ENCODE measurements at regions not wholly inside any gene's neighbourhood (a gene's known extent, or its start where the extent isn't known, plus 50 kb on each side); places are given as distances from the start of the nearest gene placed in this dataset.

DNA sequence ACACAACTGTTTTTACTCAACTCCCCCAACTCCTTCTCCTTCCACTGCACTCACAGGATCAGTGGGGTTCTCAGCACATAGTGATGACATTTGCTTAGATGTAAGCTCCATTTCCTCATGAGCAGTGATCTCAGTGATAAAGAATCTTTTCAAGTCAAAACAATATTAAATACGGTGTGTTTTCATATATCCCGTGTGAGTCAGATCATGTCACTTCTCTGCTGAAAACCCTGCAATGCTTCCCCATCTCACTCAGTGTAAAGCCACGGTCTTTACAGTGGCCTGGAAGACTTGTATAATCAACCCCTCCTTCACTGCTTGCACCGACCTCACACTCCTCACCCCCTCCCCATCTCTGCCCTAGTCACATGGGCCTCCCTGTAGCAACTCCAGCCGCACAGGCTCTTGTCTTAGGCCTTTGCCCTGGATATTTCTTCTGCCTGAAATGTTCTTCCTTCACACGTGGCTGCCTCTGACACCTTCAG lies 149.7 kb upstream of the ARHGAP5 start (continued):
- TF ChIP-seq ZNF433 (tag by site-specific recombination; IDR thresholded peaks at IDR 0.05; ENCODE audit: low read depth) (no peak), ZNF600 (tag by site-specific recombination; IDR thresholded peaks at IDR 0.05) (peak; percentile 78), ZNF223 (tag by site-specific recombination; IDR thresholded peaks at IDR 0.05) (no peak), KLF16 (tag by site-specific recombination; IDR thresholded peaks at IDR 0.05) (no peak), ZNF114 (tag by site-specific recombination; IDR thresholded peaks at IDR 0.05) (no peak), ZNF747 (tag by site-specific recombination; IDR thresholded peaks at IDR 0.05) (no peak), MZF1 (tag by site-specific recombination; IDR thresholded peaks at IDR 0.05; ENCODE audit: borderline replicate concordance) (no peak), EGR2 (tag by site-specific recombination; IDR thresholded peaks at IDR 0.05; ENCODE audit: low read depth) (no peak), ZNF214 (tag by site-specific recombination; IDR thresholded peaks at IDR 0.05; ENCODE audit: borderline replicate concordance) (no peak), ZNF133 (tag by site-specific recombination; IDR thresholded peaks at IDR 0.05) (no peak), SALL2 (tag by site-specific recombination; IDR thresholded peaks at IDR 0.05; ENCODE audit: borderline replicate concordance) (no peak), ZNF366 (tag by site-specific recombination; conservative IDR thresholded peaks at IDR 0.05) (0 out of 2 replicates have a peak, but pooled peaks have one; percentile 55), ZNF394 (tag by site-specific recombination; IDR thresholded peaks at IDR 0.05; ENCODE audit: borderline replicate concordance) (no peak), ZNF423 (tag by site-specific recombination; IDR thresholded peaks at IDR 0.05) (no peak), ZNF473 (tag by site-specific recombination; IDR thresholded peaks at IDR 0.05) (no peak), TRIM28 (IDR thresholded peaks at IDR 0.05; ENCODE audit: borderline replicate concordance, low read length) (no peak), ZNF416 (tag by site-specific recombination; IDR thresholded peaks at IDR 0.05) (no peak)
- TF ChIP-seq, protein P1, sequence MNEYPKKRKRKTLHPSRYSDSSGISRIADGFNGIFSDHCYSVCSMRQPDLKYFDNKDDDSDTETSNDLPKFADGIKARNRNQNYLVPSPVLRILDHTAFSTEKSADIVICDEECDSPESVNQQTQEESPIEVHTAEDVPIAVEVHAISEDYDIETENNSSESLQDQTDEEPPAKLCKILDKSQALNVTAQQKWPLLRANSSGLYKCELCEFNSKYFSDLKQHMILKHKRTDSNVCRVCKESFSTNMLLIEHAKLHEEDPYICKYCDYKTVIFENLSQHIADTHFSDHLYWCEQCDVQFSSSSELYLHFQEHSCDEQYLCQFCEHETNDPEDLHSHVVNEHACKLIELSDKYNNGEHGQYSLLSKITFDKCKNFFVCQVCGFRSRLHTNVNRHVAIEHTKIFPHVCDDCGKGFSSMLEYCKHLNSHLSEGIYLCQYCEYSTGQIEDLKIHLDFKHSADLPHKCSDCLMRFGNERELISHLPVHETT (tag by site-specific recombination; IDR thresholded peaks at IDR 0.05): peak; percentile 37; the same call in 1 of the 2 replicates
- TF ChIP-seq, protein P2, sequence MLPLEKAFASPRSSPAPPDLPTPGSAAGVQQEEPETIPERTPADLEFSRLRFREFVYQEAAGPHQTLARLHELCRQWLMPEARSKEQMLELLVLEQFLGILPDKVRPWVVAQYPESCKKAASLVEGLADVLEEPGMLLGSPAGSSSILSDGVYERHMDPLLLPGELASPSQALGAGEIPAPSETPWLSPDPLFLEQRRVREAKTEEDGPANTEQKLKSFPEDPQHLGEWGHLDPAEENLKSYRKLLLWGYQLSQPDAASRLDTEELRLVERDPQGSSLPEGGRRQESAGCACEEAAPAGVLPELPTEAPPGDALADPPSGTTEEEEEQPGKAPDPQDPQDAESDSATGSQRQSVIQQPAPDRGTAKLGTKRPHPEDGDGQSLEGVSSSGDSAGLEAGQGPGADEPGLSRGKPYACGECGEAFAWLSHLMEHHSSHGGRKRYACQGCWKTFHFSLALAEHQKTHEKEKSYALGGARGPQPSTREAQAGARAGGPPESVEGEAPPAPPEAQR (tag by site-specific recombination; IDR thresholded peaks at IDR 0.05): no peak
- TF ChIP-seq, protein P3, sequence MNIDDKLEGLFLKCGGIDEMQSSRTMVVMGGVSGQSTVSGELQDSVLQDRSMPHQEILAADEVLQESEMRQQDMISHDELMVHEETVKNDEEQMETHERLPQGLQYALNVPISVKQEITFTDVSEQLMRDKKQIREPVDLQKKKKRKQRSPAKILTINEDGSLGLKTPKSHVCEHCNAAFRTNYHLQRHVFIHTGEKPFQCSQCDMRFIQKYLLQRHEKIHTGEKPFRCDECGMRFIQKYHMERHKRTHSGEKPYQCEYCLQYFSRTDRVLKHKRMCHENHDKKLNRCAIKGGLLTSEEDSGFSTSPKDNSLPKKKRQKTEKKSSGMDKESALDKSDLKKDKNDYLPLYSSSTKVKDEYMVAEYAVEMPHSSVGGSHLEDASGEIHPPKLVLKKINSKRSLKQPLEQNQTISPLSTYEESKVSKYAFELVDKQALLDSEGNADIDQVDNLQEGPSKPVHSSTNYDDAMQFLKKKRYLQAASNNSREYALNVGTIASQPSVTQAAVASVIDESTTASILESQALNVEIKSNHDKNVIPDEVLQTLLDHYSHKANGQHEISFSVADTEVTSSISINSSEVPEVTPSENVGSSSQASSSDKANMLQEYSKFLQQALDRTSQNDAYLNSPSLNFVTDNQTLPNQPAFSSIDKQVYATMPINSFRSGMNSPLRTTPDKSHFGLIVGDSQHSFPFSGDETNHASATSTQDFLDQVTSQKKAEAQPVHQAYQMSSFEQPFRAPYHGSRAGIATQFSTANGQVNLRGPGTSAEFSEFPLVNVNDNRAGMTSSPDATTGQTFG (tag by site-specific recombination; IDR thresholded peaks at IDR 0.05; ENCODE audit: borderline replicate concordance): no peak
- TF ChIP-seq, protein P4, sequence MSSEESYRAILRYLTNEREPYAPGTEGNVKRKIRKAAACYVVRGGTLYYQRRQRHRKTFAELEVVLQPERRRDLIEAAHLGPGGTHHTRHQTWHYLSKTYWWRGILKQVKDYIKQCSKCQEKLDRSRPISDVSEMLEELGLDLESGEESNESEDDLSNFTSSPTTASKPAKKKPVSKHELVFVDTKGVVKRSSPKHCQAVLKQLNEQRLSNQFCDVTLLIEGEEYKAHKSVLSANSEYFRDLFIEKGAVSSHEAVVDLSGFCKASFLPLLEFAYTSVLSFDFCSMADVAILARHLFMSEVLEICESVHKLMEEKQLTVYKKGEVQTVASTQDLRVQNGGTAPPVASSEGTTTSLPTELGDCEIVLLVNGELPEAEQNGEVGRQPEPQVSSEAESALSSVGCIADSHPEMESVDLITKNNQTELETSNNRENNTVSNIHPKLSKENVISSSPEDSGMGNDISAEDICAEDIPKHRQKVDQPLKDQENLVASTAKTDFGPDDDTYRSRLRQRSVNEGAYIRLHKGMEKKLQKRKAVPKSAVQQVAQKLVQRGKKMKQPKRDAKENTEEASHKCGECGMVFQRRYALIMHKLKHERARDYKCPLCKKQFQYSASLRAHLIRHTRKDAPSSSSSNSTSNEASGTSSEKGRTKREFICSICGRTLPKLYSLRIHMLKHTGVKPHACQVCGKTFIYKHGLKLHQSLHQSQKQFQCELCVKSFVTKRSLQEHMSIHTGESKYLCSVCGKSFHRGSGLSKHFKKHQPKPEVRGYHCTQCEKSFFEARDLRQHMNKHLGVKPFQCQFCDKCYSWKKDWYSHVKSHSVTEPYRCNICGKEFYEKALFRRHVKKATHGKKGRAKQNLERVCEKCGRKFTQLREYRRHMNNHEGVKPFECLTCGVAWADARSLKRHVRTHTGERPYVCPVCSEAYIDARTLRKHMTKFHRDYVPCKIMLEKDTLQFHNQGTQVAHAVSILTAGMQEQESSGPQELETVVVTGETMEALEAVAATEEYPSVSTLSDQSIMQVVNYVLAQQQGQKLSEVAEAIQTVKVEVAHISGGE (tag by site-specific recombination; conservative IDR thresholded peaks at IDR 0.05; ENCODE audit: low read depth): no peak
- TF ChIP-seq, protein P5, sequence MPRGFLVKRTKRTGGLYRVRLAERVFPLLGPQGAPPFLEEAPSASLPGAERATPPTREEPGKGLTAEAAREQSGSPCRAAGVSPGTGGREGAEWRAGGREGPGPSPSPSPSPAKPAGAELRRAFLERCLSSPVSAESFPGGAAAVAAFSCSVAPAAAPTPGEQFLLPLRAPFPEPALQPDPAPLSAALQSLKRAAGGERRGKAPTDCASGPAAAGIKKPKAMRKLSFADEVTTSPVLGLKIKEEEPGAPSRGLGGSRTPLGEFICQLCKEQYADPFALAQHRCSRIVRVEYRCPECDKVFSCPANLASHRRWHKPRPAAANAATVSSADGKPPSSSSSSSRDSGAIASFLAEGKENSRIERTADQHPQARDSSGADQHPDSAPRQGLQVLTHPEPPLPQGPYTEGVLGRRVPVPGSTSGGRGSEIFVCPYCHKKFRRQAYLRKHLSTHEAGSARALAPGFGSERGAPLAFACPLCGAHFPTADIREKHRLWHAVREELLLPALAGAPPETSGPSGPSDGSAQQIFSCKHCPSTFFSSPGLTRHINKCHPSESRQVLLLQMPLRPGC (tag by site-specific recombination; IDR thresholded peaks at IDR 0.05): no peak
- TF ChIP-seq, protein P6, sequence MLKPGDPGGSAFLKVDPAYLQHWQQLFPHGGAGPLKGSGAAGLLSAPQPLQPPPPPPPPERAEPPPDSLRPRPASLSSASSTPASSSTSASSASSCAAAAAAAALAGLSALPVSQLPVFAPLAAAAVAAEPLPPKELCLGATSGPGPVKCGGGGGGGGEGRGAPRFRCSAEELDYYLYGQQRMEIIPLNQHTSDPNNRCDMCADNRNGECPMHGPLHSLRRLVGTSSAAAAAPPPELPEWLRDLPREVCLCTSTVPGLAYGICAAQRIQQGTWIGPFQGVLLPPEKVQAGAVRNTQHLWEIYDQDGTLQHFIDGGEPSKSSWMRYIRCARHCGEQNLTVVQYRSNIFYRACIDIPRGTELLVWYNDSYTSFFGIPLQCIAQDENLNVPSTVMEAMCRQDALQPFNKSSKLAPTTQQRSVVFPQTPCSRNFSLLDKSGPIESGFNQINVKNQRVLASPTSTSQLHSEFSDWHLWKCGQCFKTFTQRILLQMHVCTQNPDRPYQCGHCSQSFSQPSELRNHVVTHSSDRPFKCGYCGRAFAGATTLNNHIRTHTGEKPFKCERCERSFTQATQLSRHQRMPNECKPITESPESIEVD (tag by site-specific recombination; IDR thresholded peaks at IDR 0.05): no peak
- TF ChIP-seq, protein P7, sequence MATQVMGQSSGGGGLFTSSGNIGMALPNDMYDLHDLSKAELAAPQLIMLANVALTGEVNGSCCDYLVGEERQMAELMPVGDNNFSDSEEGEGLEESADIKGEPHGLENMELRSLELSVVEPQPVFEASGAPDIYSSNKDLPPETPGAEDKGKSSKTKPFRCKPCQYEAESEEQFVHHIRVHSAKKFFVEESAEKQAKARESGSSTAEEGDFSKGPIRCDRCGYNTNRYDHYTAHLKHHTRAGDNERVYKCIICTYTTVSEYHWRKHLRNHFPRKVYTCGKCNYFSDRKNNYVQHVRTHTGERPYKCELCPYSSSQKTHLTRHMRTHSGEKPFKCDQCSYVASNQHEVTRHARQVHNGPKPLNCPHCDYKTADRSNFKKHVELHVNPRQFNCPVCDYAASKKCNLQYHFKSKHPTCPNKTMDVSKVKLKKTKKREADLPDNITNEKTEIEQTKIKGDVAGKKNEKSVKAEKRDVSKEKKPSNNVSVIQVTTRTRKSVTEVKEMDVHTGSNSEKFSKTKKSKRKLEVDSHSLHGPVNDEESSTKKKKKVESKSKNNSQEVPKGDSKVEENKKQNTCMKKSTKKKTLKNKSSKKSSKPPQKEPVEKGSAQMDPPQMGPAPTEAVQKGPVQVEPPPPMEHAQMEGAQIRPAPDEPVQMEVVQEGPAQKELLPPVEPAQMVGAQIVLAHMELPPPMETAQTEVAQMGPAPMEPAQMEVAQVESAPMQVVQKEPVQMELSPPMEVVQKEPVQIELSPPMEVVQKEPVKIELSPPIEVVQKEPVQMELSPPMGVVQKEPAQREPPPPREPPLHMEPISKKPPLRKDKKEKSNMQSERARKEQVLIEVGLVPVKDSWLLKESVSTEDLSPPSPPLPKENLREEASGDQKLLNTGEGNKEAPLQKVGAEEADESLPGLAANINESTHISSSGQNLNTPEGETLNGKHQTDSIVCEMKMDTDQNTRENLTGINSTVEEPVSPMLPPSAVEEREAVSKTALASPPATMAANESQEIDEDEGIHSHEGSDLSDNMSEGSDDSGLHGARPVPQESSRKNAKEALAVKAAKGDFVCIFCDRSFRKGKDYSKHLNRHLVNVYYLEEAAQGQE (tag by site-specific recombination; IDR thresholded peaks at IDR 0.05): no peak

Measured in HEK293 (cell line).